ENCODE measurements at regions not wholly inside any gene's neighbourhood (a gene's known extent, or its start where the extent isn't known, plus 50 kb on each side); places are given as distances from the start of the nearest gene placed in this dataset.

- Histone ChIP-seq H4K20me1 (ENCODE audit: insufficient read depth) (no peaks in the 10 kb centered on the region), H3K36me3 (ENCODE audit: insufficient read depth, low read length) (no peaks in the 10 kb centered on the region), H3F3A (ENCODE audit: insufficient read depth, low read length, poor library complexity, severe bottlenecking) (no peaks in the 10 kb centered on the region), H3K9me3 (ENCODE audit: low read length) (no peaks in the 10 kb centered on the region), H3K79me2 (replicated peaks; ENCODE audit: insufficient read depth, low read length) (no peaks in the 10 kb centered on the region), H3K27me3 (ENCODE audit: insufficient read depth, low read depth, low read length) (no peaks in the 10 kb centered on the region), H3K4me2 (ENCODE audit: low read length) (no peak overlapping the region), H3K4me3 (ENCODE audit: low read length) (no peak overlapping the region), H2AFZ (ENCODE audit: low read depth, low read length) (no peak overlapping the region), H3K9ac (ENCODE audit: low read length) (no peak overlapping the region), H3K9me2 (ENCODE audit: insufficient read depth, low read length) (no peaks in the 10 kb centered on the region), H3K27ac (ENCODE audit: low read length) (no peak overlapping the region)
- TF ChIP-seq MXI1 (conservative IDR thresholded peaks at IDR 0.05; ENCODE audit: poor library complexity, severe bottlenecking) (no peak), TAF1 (IDR thresholded peaks at IDR 0.05; ENCODE audit: low read depth) (no peak), RAD21 (conservative IDR thresholded peaks at IDR 0.05) (no peak), REST (IDR thresholded peaks at IDR 0.05; ENCODE audit: borderline replicate concordance) (no peak), EP300 (conservative IDR thresholded peaks at IDR 0.05; ENCODE audit: poor library complexity, severe bottlenecking) (no peak), POLR2AphosphoS5 (IDR thresholded peaks at IDR 0.05) (no peak), SMC3 (conservative IDR thresholded peaks at IDR 0.05; ENCODE audit: poor library complexity) (no peak), EZH2 (IDR thresholded peaks at IDR 0.05; ENCODE audit: borderline replicate concordance, insufficient read depth, low read length, poor library complexity, severe bottlenecking) (no peak)
- TF ChIP-seq, protein P1, sequence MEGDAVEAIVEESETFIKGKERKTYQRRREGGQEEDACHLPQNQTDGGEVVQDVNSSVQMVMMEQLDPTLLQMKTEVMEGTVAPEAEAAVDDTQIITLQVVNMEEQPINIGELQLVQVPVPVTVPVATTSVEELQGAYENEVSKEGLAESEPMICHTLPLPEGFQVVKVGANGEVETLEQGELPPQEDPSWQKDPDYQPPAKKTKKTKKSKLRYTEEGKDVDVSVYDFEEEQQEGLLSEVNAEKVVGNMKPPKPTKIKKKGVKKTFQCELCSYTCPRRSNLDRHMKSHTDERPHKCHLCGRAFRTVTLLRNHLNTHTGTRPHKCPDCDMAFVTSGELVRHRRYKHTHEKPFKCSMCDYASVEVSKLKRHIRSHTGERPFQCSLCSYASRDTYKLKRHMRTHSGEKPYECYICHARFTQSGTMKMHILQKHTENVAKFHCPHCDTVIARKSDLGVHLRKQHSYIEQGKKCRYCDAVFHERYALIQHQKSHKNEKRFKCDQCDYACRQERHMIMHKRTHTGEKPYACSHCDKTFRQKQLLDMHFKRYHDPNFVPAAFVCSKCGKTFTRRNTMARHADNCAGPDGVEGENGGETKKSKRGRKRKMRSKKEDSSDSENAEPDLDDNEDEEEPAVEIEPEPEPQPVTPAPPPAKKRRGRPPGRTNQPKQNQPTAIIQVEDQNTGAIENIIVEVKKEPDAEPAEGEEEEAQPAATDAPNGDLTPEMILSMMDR (IDR thresholded peaks at IDR 0.05; ENCODE audit: poor library complexity, severe bottlenecking) = no peak
Measured at GRCh38 chr5:166961913-166962312, 1329.5 kb upstream of the WWC1 start.

GRCh38 chr5:166962461-166962860, 1329.0 kb upstream of the WWC1 start:
- Histone ChIP-seq H3K4me3 (ENCODE audit: low read length) (no peak overlapping the region), H3K27ac (ENCODE audit: low read length) (no peak overlapping the region), H4K20me1 (ENCODE audit: insufficient read depth) (no peaks in the 10 kb centered on the region), H3K9ac (ENCODE audit: low read length) (no peak overlapping the region), H3F3A (ENCODE audit: insufficient read depth, low read length, poor library complexity, severe bottlenecking) (no peaks in the 10 kb centered on the region), H3K4me2 (ENCODE audit: low read length) (no peak overlapping the region), H3K79me2 (replicated peaks; ENCODE audit: insufficient read depth, low read length) (no peaks in the 10 kb centered on the region), H3K9me3 (ENCODE audit: low read length) (no peaks in the 10 kb centered on the region), H3K9me2 (ENCODE audit: insufficient read depth, low read length) (no peaks in the 10 kb centered on the region), H2AFZ (ENCODE audit: low read depth, low read length) (no peak overlapping the region), H3K36me3 (ENCODE audit: insufficient read depth, low read length) (no peaks in the 10 kb centered on the region), H3K27me3 (ENCODE audit: insufficient read depth, low read depth, low read length) (no peaks in the 10 kb centered on the region)
- TF ChIP-seq RAD21 (conservative IDR thresholded peaks at IDR 0.05) (no peak), EZH2 (IDR thresholded peaks at IDR 0.05; ENCODE audit: borderline replicate concordance, insufficient read depth, low read length, poor library complexity, severe bottlenecking) (no peak), TAF1 (IDR thresholded peaks at IDR 0.05; ENCODE audit: low read depth) (no peak), MXI1 (conservative IDR thresholded peaks at IDR 0.05; ENCODE audit: poor library complexity, severe bottlenecking) (no peak), REST (IDR thresholded peaks at IDR 0.05; ENCODE audit: borderline replicate concordance) (no peak), EP300 (conservative IDR thresholded peaks at IDR 0.05; ENCODE audit: poor library complexity, severe bottlenecking) (no peak), SMC3 (conservative IDR thresholded peaks at IDR 0.05; ENCODE audit: poor library complexity) (no peak), POLR2AphosphoS5 (IDR thresholded peaks at IDR 0.05) (no peak)
